CD4-positive, CD25-positive, alpha-beta regulatory T cell (primary cell): ENCODE measurements at regions not wholly inside any gene's neighbourhood (a gene's known extent, or its start where the extent isn't known, plus 50 kb on each side); places are given as distances from the start of the nearest gene placed in this dataset.
"Not testable (repeated sequence)": the region's sequence is repeated elsewhere in the genome, so short reads cannot be mapped to it uniquely, and the experiment has no call there.

Source experiments
- ATAC-seq, 2 donors: fragments of 150-1000 bp; cut with Tn5 transposase; one replicate each; pipeline ENCODE4 v1.10.0; 2021; ENCODE audit warnings: low read depth in 2 of 2, moderate number of reproducible peaks in 2 of 2, moderate library complexity in 1 of 2
- DNase-seq, 3 donors: peaks; one replicate each; pipeline versions ENCODE4 v3.0.0 to v3.0.0-alpha.2; 2012 to 2022; ENCODE audit warnings: mixed read lengths in 1 of 3
- H3K27ac ChIP-seq: one replicate; pipeline ENCODE4 v1.7.0; 2013; ENCODE audit warnings: mild to moderate bottlenecking, low read length; ENCODE audit not compliant: insufficient read depth, poor library complexity, severe bottlenecking
- H3K27me3 ChIP-seq: one replicate; pipeline ENCODE4 v1.7.0; 2013; ENCODE audit warnings: low read length; ENCODE audit not compliant: control insufficient read depth, insufficient read depth
- H3K36me3 ChIP-seq: one replicate; pipeline ENCODE4 v1.7.0; 2013; ENCODE audit warnings: mild to moderate bottlenecking, low read length, moderate library complexity; ENCODE audit not compliant: control insufficient read depth, insufficient read depth
- H3K4me1 ChIP-seq: 2 replicates; pipeline ENCODE4 v1.7.0; 2013; ENCODE audit warnings: mild to moderate bottlenecking, low read length; ENCODE audit not compliant: insufficient read depth, control insufficient read depth, poor library complexity, severe bottlenecking
- H3K4me3 ChIP-seq: one replicate; pipeline ENCODE4 v1.7.0; 2013; ENCODE audit warnings: low read depth, mild to moderate bottlenecking, low read length, moderate library complexity
- H3K9me3 ChIP-seq, 2 experiments: 1 replicate in 1 of 2; 2 replicates in 1 of 2; pipeline ENCODE4 v1.7.0; 2013; ENCODE audit warnings: low read length in 2 of 2, mild to moderate bottlenecking in 1 of 2, moderate library complexity in 1 of 2; ENCODE audit not compliant: control insufficient read depth in 2 of 2
- H3K27ac Mint-ChIP-seq, 3 donors: one replicate each; pipeline ENCODE4 v1.8.0; 2020 to 2022; ENCODE audit warnings: mild to moderate bottlenecking in 3 of 3, mixed read lengths in 3 of 3, moderate library complexity in 2 of 3
- H3K27me3 Mint-ChIP-seq: one replicate; pipeline ENCODE4 v1.8.0; 2022; ENCODE audit warnings: mild to moderate bottlenecking, mixed read lengths
- H3K36me3 Mint-ChIP-seq: one replicate; pipeline ENCODE4 v1.8.0; 2020; ENCODE audit warnings: mixed read lengths
- H3K4me1 Mint-ChIP-seq, 4 donors: one replicate each; pipeline ENCODE4 v1.8.0; 2020 to 2022; ENCODE audit warnings: mixed read lengths in 4 of 4, mild to moderate bottlenecking in 1 of 4
- H3K4me3 Mint-ChIP-seq, 4 donors: one replicate each; pipeline ENCODE4 v1.8.0; 2020 to 2022; ENCODE audit warnings: mild to moderate bottlenecking in 4 of 4, mixed read lengths in 4 of 4, moderate library complexity in 3 of 4
- H3K9me3 Mint-ChIP-seq, 7 donors: one replicate each; pipeline ENCODE4 v1.8.0; 2020 to 2022; ENCODE audit warnings: mixed read lengths in 7 of 7, mild to moderate bottlenecking in 3 of 7, moderate library complexity in 2 of 7

DNA sequence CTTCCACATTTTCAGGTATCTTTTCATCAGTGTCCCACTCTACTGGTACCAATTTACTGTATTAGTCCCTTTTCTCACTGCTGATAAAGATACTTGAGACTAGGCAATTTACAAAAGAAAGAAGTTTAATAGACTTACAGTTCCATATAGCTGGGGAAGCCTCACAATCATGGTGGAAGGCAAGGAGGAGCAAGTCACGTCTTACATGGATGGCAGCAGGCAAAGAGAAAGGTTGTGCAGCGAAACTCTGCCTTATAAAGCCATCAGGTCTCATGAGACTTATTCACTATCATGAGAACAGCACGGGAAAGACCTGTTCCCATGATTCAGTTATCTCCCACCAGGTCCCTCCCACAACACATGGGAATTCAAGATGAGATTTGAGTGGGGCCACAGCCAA is 385.9 kb downstream of the GALC start:
- peaks cover 4 to 10% of the 10 kb centered on the region in 2 experiments for H3K9me3 ChIP-seq
- H3K27ac ChIP-seq, DNase-seq, H3K4me1 ChIP-seq, H3K36me3 Mint-ChIP-seq, H3K4me3 Mint-ChIP-seq, H3K36me3 ChIP-seq, H3K4me1 Mint-ChIP-seq, ATAC-seq, H3K4me3 ChIP-seq, H3K27me3 ChIP-seq, H3K27me3 Mint-ChIP-seq, H3K27ac Mint-ChIP-seq: not testable (repeated sequence)
- peaks cover 0 to 26% (median 6%) of the 10 kb centered on the region in 7 donors for H3K9me3 Mint-ChIP-seq

DNA sequence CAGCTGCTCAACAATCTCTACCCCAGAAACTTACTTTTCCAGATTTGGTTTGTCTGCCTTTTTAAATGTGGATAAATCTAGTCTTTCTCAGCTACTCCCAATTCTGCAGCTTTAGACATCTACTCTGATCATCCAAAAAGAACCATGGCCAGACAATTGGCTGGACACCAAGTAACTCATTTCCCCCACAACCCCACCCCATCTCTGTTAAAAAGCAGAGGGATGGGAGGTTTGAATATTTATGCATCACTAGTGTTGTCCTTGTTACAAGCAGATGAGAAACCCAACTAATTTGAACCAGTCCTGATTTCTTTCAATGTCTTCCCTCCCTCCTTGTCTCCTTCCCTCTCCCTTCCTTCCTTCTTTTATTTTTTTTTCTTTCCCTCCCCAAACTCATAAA is 391.9 kb downstream of the GALC start:
- H3K27ac ChIP-seq = no peak overlapping the region
- no peak overlapping the region for H3K4me3 Mint-ChIP-seq
- H3K27me3 ChIP-seq = no peaks in the 10 kb centered on the region
- peak overlapping the region in 1 of 3 donors; percentile 35 for H3K27ac Mint-ChIP-seq
- DNase-seq (no peak), ATAC-seq (no peak)
- H3K9me3 ChIP-seq = peaks cover 2 to 3% of the 10 kb centered on the region in 2 experiments
- no peaks in the 10 kb centered on the region for H3K36me3 ChIP-seq
- H3K9me3 Mint-ChIP-seq = peaks cover 0 to 17% (median 7%) of the 10 kb centered on the region in 7 donors
- H3K4me1 Mint-ChIP-seq = no peaks in the 10 kb centered on the region
- H3K36me3 Mint-ChIP-seq = no peaks in the 10 kb centered on the region
- H3K4me3 ChIP-seq = no peak overlapping the region
- no peaks in the 10 kb centered on the region for H3K27me3 Mint-ChIP-seq
- H3K4me1 ChIP-seq = no peaks in the 10 kb centered on the region

DNA sequence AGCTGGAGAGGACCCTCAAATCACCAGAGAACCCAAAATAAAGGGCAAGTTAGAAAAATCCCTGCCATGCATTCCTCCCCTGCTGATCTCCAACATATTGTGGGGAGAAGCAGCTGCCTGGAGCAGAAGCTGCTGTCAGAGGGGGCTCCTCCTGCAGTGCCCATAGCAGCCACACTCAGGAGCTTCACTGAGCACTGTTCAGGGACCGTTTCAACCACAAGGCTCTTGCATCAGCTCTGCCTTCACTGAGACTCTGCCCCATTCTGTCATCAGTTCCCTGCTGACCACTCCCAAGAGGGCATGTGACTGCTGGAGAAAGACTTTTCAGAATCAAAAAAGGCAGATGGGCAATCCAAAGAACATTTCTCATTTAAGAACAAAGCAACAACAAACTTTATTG is 392.7 kb downstream of the GALC start:
- peaks cover 0 to 2% of the 10 kb centered on the region in 2 experiments for H3K9me3 ChIP-seq
- no peak overlapping the region for H3K27ac Mint-ChIP-seq
- H3K36me3 ChIP-seq = no peaks in the 10 kb centered on the region
- no peak overlapping the region for H3K4me3 Mint-ChIP-seq
- ATAC-seq = no peak
- no peaks in the 10 kb centered on the region for H3K27me3 ChIP-seq
- no peak for DNase-seq
- H3K4me1 Mint-ChIP-seq = no peaks in the 10 kb centered on the region
- H3K36me3 Mint-ChIP-seq = no peaks in the 10 kb centered on the region
- H3K4me1 ChIP-seq = no peaks in the 10 kb centered on the region
- H3K27me3 Mint-ChIP-seq = no peaks in the 10 kb centered on the region
- peaks cover 0 to 17% (median 7%) of the 10 kb centered on the region in 7 donors for H3K9me3 Mint-ChIP-seq
- H3K27ac ChIP-seq = no peak overlapping the region
- no peak overlapping the region for H3K4me3 ChIP-seq

DNA sequence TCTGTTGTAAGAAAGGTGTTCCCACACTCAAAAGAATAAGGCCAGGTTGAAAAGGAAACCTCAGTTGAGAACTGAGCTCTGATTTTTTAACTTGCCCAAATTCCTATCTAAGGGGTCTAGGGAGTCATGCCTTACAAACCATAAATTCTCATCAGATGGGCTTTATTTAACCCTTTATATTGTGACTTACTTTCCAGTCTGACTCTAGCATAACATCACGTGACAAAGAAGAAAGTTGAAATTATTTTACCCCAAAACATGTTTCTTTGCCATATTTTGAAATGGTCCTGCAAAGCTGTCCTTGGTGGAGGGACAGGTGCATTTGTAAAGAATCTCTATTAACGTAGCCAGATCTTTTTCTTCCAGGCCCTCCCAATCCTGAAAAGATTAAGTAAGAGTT is 411.7 kb downstream of the GALC start:
- Mint-ChIP-seq H3K9me3 (peaks cover 0 to 6% (median 0%) of the 10 kb centered on the region in 7 donors), H3K4me1 (no peaks in the 10 kb centered on the region), H3K27ac (peak overlapping the region in 1 of 3 donors; percentile 20), H3K27me3 (no peaks in the 10 kb centered on the region), H3K36me3 (no peaks in the 10 kb centered on the region), H3K4me3 (no peak overlapping the region)
- peaks cover 0 to 1% of the 10 kb centered on the region in 2 experiments for H3K9me3 ChIP-seq
- ATAC-seq = no peak
- DNase-seq = no peak
- H3K4me1 ChIP-seq = no peaks in the 10 kb centered on the region
- no peak overlapping the region for H3K4me3 ChIP-seq
- no peaks in the 10 kb centered on the region for H3K27me3 ChIP-seq
- no peaks in the 10 kb centered on the region for H3K36me3 ChIP-seq
- no peak overlapping the region for H3K27ac ChIP-seq

DNA sequence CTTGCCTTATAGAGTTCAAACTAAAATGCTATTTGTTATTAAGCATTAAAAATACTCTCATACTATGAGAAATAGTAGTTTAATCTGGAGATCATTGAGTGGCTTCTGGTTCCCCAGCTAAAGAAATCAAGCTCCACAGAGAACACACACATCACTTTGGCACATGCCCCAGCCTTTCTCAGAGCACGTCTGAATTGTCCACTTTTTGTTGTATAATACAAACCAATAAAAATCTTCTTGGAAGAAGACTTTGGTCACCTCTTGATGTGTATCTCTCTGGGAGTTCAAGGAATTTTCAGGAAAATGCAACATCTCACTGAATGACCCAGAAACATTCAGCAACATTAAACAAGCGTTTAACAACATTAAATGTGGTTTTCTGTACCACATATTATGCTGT is 413.9 kb downstream of the GALC start:
- no peaks in the 10 kb centered on the region for H3K4me1 Mint-ChIP-seq
- Histone ChIP-seq H3K27me3 (no peaks in the 10 kb centered on the region), H3K9me3 (peaks cover 0 to 1% of the 10 kb centered on the region in 2 experiments), H3K36me3 (no peaks in the 10 kb centered on the region), H3K4me3 (no peak overlapping the region), H3K27ac (no peak overlapping the region), H3K4me1 (no peaks in the 10 kb centered on the region)
- no peak overlapping the region for H3K27ac Mint-ChIP-seq
- H3K27me3 Mint-ChIP-seq = no peaks in the 10 kb centered on the region
- DNase-seq = no peak
- H3K9me3 Mint-ChIP-seq = peaks cover 0 to 3% (median 0%) of the 10 kb centered on the region in 7 donors
- ATAC-seq = no peak
- no peaks in the 10 kb centered on the region for H3K36me3 Mint-ChIP-seq
- H3K4me3 Mint-ChIP-seq = no peak overlapping the region

DNA sequence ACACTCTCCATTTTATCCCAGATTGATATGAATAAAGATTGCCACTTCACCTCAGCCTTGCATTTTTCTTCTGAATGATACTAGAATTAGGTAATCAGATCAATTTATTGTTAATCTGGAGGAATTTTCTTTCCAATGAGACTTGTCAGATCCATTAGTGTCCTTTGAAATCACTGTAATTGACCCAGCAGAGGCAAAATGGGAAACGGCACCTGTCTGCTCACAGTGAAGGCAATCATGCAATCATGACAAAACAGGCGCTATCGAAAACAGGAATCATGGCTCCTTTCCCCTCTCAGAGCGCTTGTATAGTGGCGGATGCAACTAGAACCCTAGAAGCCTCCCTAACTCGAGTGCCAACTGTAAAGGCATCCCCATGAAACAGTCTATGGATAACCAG is 417.6 kb downstream of the GALC start:
- Mint-ChIP-seq H3K27me3 (no peaks in the 10 kb centered on the region), H3K9me3 (peaks cover 0 to 7% (median 0%) of the 10 kb centered on the region in 7 donors), H3K27ac (no peak overlapping the region), H3K4me1 (no peaks in the 10 kb centered on the region), H3K4me3 (no peak overlapping the region), H3K36me3 (no peaks in the 10 kb centered on the region)
- ATAC-seq = no peak
- no peak for DNase-seq
- Histone ChIP-seq H3K4me3 (no peak overlapping the region), H3K9me3 (peaks cover 0 to 1% of the 10 kb centered on the region in 2 experiments), H3K4me1 (no peaks in the 10 kb centered on the region), H3K27me3 (no peaks in the 10 kb centered on the region), H3K27ac (no peak overlapping the region), H3K36me3 (no peaks in the 10 kb centered on the region)

DNA sequence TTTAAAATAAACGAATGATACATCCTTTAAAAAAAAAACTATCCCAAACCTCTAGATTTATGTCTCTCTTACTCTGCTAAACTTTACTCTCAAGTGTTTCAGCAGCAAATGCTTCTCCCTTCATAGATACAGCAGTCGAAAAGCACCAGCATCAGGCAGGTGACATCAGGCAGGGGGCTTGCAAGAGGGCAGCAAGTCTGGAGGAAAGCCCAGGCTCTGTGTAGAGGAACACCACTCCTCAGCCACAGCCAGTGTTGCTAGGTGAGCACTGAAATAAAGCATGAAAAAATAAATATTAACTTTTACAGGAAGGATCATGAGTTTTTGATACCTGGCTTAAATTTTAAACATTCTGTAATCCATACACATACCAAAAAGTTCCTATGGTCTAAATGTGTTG is 419.4 kb downstream of the GALC start:
- Mint-ChIP-seq H3K36me3 (no peaks in the 10 kb centered on the region), H3K4me3 (no peak overlapping the region), H3K27ac (no peak overlapping the region), H3K4me1 (no peaks in the 10 kb centered on the region), H3K9me3 (peaks cover 0 to 5% (median 0%) of the 10 kb centered on the region in 7 donors), H3K27me3 (no peaks in the 10 kb centered on the region)
- no peak overlapping the region for H3K27ac ChIP-seq
- DNase-seq = no peak
- H3K27me3 ChIP-seq = no peaks in the 10 kb centered on the region
- H3K4me3 ChIP-seq = no peak overlapping the region
- ATAC-seq = no peak
- H3K9me3 ChIP-seq = peaks cover 0 to 1% of the 10 kb centered on the region in 2 experiments
- H3K4me1 ChIP-seq = no peaks in the 10 kb centered on the region
- H3K36me3 ChIP-seq = no peaks in the 10 kb centered on the region

DNA sequence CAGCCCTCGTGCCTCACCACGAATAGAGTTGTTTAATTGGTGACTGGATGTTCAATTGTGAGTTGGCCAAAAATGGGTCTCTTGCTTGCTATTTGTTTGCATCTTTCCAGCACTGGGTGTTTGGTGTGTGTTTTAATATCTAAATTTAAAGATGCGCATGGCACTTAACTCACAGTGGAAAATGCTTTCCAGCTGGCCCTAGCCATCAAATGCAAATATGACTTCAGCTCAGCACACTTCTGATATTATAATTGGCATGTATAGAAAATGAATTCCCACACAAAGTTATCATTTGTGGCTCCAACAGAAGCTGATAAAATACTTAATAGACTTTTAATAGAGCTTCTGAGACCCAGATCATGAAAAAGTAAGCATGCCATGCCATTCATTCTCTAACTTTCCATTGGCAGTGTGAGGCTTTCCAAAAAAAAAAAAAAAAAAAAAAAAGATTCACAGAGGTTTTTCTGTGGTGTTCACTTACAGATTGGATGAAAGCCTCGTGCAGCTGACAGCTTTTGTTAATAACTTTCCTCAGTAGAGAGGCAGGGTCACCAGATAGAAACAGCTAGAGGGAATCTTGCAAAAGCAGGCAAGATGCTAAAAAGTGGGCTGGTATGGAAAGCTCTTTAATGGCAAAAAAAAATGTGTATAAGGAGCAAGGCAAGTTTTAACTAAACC is 425.2 kb downstream of the GALC start:
- Mint-ChIP-seq H3K27ac (no peak overlapping the region), H3K27me3 (no peaks in the 10 kb centered on the region), H3K4me1 (no peaks in the 10 kb centered on the region), H3K9me3 (peaks cover 0 to 15% (median 6%) of the 10 kb centered on the region in 7 donors), H3K36me3 (no peaks in the 10 kb centered on the region), H3K4me3 (peak overlapping the region in 1 of 4 donors; percentile 38)
- Histone ChIP-seq H3K27me3 (no peaks in the 10 kb centered on the region), H3K4me3 (no peak overlapping the region), H3K36me3 (no peaks in the 10 kb centered on the region), H3K27ac (no peak overlapping the region), H3K9me3 (no peaks in the 10 kb centered on the region), H3K4me1 (no peaks in the 10 kb centered on the region)
- ATAC-seq = no peak
- DNase-seq = no peak
